SK-N-SH (cell line): ENCODE measurements at regions not wholly inside any gene's neighbourhood (a gene's known extent, or its start where the extent isn't known, plus 50 kb on each side); places are given as distances from the start of the nearest gene placed in this dataset.

Experiments
- CTCF ChIA-PET: fragments of 300-600, 350-600 bp; formaldehyde crosslinking; extraction: SDS; loops from one replicate; lab custom pipeline; 2021; lab: Yijun Ruan, JAX
- POLR2A ChIA-PET: fragments of 350-600 bp; sonication (Branson Sonifier 250); formaldehyde crosslinking; extraction: SDS; loops from one replicate; lab custom pipeline; 2020; ENCODE audit warnings: antibody characterized with exemption, inconsistent platforms; lab: Yijun Ruan, JAX
- DNase-seq: peaks from one replicate; pipeline ENCODE4 v3.0.0; 2012
- H2AFZ ChIP-seq: fragments of 200-600 bp; sonication (generic); 2 replicates; pipeline ENCODE4 v1.8.1; 2016; ENCODE audit warnings: antibody characterized with exemption, mild to moderate bottlenecking, low read depth
- H3F3A ChIP-seq: fragments of 200-600 bp; sonication (generic); replicated peaks from 2 replicates; pipeline ENCODE3; 2016; ENCODE audit warnings: antibody characterized with exemption, mild to moderate bottlenecking; ENCODE audit not compliant: insufficient read depth
- H3K27ac ChIP-seq, 2 experiments: fragments of 200-500 bp in 1 of 2; fragments of 200-600 bp in 1 of 2; sonication (Bioruptor generic) in 1 of 2; sonication (generic), shearing (Covaris generic) in 1 of 2; 2 replicates each; pipeline versions ENCODE4 v1.5.1 to v1.6.1; 2014 to 2016; ENCODE audit warnings: low read depth in 2 of 2, inconsistent platforms in 1 of 2, low read length in 1 of 2, mild to moderate bottlenecking in 1 of 2, mixed read lengths in 1 of 2
- H3K27me3 ChIP-seq: fragments of 200-600 bp; sonication (generic), shearing (Covaris generic); 2 replicates; pipeline ENCODE4 v1.6.1; 2016; ENCODE audit warnings: mixed run types; ENCODE audit not compliant: insufficient read depth
- H3K36me3 ChIP-seq, 2 experiments: fragments of 200-500 bp in 1 of 2; fragments of 200-600 bp in 1 of 2; sonication (Bioruptor generic) in 1 of 2; sonication (generic) in 1 of 2; replicated peaks in 1 of 2; 2 replicates each; pipeline versions ENCODE3 to v1.5.1; 2014 to 2016; ENCODE audit warnings: low read length in 1 of 2, mild to moderate bottlenecking in 1 of 2; ENCODE audit not compliant: insufficient read depth in 2 of 2, control insufficient read depth in 1 of 2
- H3K4me1 ChIP-seq, 2 experiments: fragments of 200-500 bp in 1 of 2; fragments of 200-600 bp in 1 of 2; sonication (Bioruptor generic) in 1 of 2; sonication (generic), shearing (Covaris generic) in 1 of 2; 2 replicates each; pipeline versions ENCODE4 v1.5.1 to v1.6.1; 2014 to 2016; ENCODE audit warnings: low read depth in 1 of 2, low read length in 1 of 2, mixed run types in 1 of 2; ENCODE audit not compliant: insufficient read depth in 2 of 2, control insufficient read depth in 1 of 2
- H3K4me2 ChIP-seq: fragments of 200-600 bp; sonication (generic), shearing (Covaris generic); 2 replicates; pipeline ENCODE4 v1.6.1; 2017; ENCODE audit warnings: mixed run types
- H3K4me3 ChIP-seq, 2 experiments: fragments of 200-500 bp in 1 of 2; fragments of 200-600 bp in 1 of 2; sonication (Bioruptor generic) in 1 of 2; sonication (generic), shearing (Covaris generic) in 1 of 2; 2 replicates each; pipeline versions ENCODE4 v1.5.1 to v1.8.1; 2014 to 2016; ENCODE audit warnings: low read depth in 2 of 2, inconsistent platforms in 1 of 2, low read length in 1 of 2, mild to moderate bottlenecking in 1 of 2, mixed read lengths in 1 of 2, moderate library complexity in 1 of 2
- H3K79me2 ChIP-seq: fragments of 200-600 bp; sonication (generic); 2 replicates; pipeline ENCODE4 v1.8.1; 2017; ENCODE audit warnings: mild to moderate bottlenecking; ENCODE audit not compliant: insufficient read depth
- H3K9ac ChIP-seq: fragments of 200-600 bp; sonication (generic); 2 replicates; pipeline ENCODE4 v1.6.1; 2017; ENCODE audit warnings: mixed run types
- H3K9me2 ChIP-seq: fragments of 200-600 bp; sonication (generic); 2 replicates; pipeline ENCODE4 v1.6.1; 2017; ENCODE audit warnings: mixed run types
- H3K9me3 ChIP-seq: fragments of 200-600 bp; sonication (generic); 2 replicates; pipeline ENCODE4 v1.6.1; 2017; ENCODE audit warnings: mixed run types, mild to moderate bottlenecking, moderate library complexity
- H4K20me1 ChIP-seq: fragments of 200-600 bp; sonication (generic); 2 replicates; pipeline ENCODE4 v1.6.1; 2017; ENCODE audit warnings: mild to moderate bottlenecking, mixed run types; ENCODE audit not compliant: insufficient read depth
- CHD2 ChIP-seq: fragments of 150-350 bp; IDR thresholded peaks from 2 replicates; pipeline ENCODE4 v1.6.1; 2018; ENCODE audit warnings: low read length; ENCODE audit not compliant: partially characterized antibody
- CTCF ChIP-seq: fragments of 200-600 bp; sonication (generic); IDR thresholded peaks from 2 replicates; pipeline ENCODE4 v1.6.1; 2017; ENCODE audit warnings: antibody characterized with exemption, mild to moderate bottlenecking, moderate library complexity
- EP300 ChIP-seq, 2 experiments: IDR thresholded peaks; 2 replicates each; pipeline versions ENCODE4 v1.4.0 to v1.6.1; 2012; ENCODE audit warnings: borderline replicate concordance in 1 of 2, low read depth in 1 of 2, low read length in 1 of 2
- FOSL2 ChIP-seq: IDR thresholded peaks from 2 replicates; pipeline ENCODE4 v1.4.0; 2012; ENCODE audit warnings: low read depth, mild to moderate bottlenecking, moderate library complexity, borderline replicate concordance
- GATA2 ChIP-seq: sonication (generic); formaldehyde crosslinking; IDR thresholded peaks from 2 replicates; pipeline ENCODE4 v1.5.0; 2020; ENCODE audit warnings: mild to moderate bottlenecking, missing genetic modification reagents
- IRF3 ChIP-seq: fragments of 150-350 bp; IDR thresholded peaks from 2 replicates; pipeline ENCODE4 v1.6.1; 2016; ENCODE audit warnings: mild to moderate bottlenecking, low read depth, low read length
- MAX ChIP-seq: IDR thresholded peaks from 2 replicates; pipeline ENCODE4 v1.4.0; 2012; ENCODE audit warnings: low read depth
- POLR2AphosphoS5 ChIP-seq: IDR thresholded peaks from 2 replicates; pipeline ENCODE4 v1.6.1; 2012; ENCODE audit warnings: low read depth, low read length
- REST ChIP-seq: IDR thresholded peaks from 2 replicates; pipeline ENCODE4 v1.6.1; 2012; ENCODE audit warnings: mild to moderate bottlenecking, low read depth, low read length, moderate library complexity
- RFX5 ChIP-seq: IDR thresholded peaks from 2 replicates; pipeline ENCODE4 v1.6.1; 2012; ENCODE audit warnings: mild to moderate bottlenecking, improper control_type of control experiment, low read length
- SIN3A ChIP-seq: IDR thresholded peaks from 2 replicates; pipeline ENCODE4 v1.6.1; 2012; ENCODE audit warnings: low read depth, mild to moderate bottlenecking, low read length, moderate library complexity, borderline replicate concordance
- YY1 ChIP-seq: IDR thresholded peaks from 2 replicates; pipeline ENCODE4 v1.4.0; 2012; ENCODE audit warnings: low read depth, mild to moderate bottlenecking
- WGBS: methylation state at CpG from one replicate; pipeline ENCODE4 v1.1.6; 2017; ENCODE audit warnings: low lambda C conversion rate; 5-methylcytosine and 5-hydroxymethylcytosine counted together

GRCh38 chr5:118752969-118753368 is 235.4 kb downstream of the DTWD2 start:
- Histone ChIP-seq H3K9me3 (no peaks in the 10 kb centered on the region), H2AFZ (no peak overlapping the region), H3K4me1 (no peaks in the 10 kb centered on the region), H3K27ac (no peak overlapping the region), H3K36me3 (no peaks in the 10 kb centered on the region), H4K20me1 (no peaks in the 10 kb centered on the region), H3K9ac (no peak overlapping the region), H3K79me2 (no peaks in the 10 kb centered on the region), H3F3A (no peaks in the 10 kb centered on the region), H3K4me3 (no peak overlapping the region), H3K4me2 (no peak overlapping the region), H3K9me2 (no peaks in the 10 kb centered on the region), H3K27me3 (no peaks in the 10 kb centered on the region)
- DNase-seq: no peak
- 47% methylated on average over 5 of the region's 5 CpGs for whole genome bisulfite sequencing
- ChIA-PET POLR2A (no interaction called here), CTCF (no interaction called here)
- TF ChIP-seq POLR2AphosphoS5 (no peak), YY1 (no peak), REST (no peak), SIN3A (no peak), IRF3 (no peak), RFX5 (no peak), CTCF (no peak), FOSL2 (no peak), CHD2 (no peak), MAX (no peak), EP300 (IDR thresholded peaks at IDR 0.05; ENCODE audit: borderline replicate concordance in 1 of 2, low read depth in 1 of 2, low read length in 1 of 2) (no peak), GATA2 (no peak)
- TF ChIP-seq, all 33 proteins: peak for 0
